ENCODE measurements at regions not wholly inside any gene's neighbourhood (a gene's known extent, or its start where the extent isn't known, plus 50 kb on each side); places are given as distances from the start of the nearest gene placed in this dataset.
"Not testable (repeated sequence)": the region's sequence is repeated elsewhere in the genome, so short reads cannot be mapped to it uniquely, and the experiment has no call there.

GRCh38 chr7:80018941-80019808, 115.5 kb upstream of the GNAI1 start:
- peak in 1 of 3 experiments; percentile 14 for DNase-seq (ENCODE audit: low read depth in 3 of 3)

DNA sequence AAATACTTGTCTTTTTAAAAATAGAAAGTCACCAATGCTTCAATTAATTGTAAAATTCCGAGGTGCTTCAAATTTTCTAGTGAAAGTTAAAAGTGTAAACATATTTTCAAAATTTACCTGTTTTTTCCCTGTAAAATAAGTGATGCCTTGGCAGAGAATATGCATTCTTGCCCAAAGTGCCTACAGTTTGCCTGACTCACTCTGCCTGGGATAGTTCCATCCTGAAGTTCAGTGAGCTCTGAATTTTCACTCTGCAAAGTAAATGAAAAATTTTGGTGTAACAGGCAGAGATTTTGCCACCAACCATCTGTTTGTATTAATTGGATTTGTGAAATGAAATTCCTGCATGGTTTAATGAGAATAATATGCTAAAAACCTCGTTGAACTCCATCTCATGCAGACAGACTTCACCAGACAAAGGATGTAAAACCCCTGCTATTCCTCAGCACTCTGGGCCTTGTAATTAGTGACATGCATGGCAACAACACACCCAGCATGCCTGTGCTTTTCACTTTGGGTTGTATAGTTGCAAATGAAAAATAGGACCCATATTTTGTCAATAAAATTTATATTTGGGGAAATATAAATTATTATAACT, 117.4 kb upstream of the GNAI1 start:
- DNase-seq (ENCODE audit: low read depth in 3 of 3) = no peak

- DNase-seq (ENCODE audit: low read depth in 3 of 3) = no peak
Measured at GRCh38 chr7:80014511-80014910, 120.1 kb upstream of the GNAI1 start.

DNA sequence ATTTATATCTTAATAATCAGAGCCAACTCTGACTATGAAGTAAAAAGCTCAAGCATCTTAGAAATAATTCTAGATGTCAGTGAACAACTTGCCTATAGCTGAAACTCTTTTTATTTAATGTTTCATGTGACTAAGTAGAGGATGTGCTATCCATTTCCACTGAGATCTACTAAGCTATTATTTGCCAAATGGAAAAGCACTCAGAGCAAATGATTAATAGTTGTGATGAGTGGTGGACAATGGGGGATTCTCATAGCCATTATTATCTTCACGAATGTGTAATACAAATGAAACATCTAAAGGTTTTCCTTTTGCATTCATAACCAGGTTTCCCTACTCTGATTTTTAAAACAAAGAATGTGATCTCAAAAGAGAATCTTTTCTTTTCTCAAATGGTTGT, 126.6 kb upstream of the GNAI1 start:
- DNase-seq (ENCODE audit: low read depth in 3 of 3) = no peak

DNA sequence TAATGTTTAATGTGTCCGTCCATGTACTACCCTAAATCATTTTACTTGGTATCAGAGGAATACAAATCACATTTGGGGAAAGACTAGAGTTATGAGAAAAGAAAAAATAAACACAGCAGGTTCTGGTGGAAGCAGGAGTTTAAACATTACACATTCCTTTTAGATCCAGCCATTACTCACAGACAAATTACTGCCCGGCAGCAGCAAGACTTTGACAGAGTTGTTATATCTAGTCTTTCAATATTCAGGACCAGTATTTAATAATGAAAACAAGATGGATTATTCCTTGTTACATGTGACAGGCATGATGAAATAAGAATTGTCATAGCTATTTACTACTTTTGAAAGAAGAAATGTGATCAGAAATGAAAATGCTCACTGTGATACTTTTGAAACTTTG, 131.8 kb upstream of the GNAI1 start:
- DNase-seq (ENCODE audit: low read depth in 3 of 3) = no peak

GRCh38 chr7:79998363-79998762, 136.3 kb upstream of the GNAI1 start:
- DNase-seq (ENCODE audit: low read depth in 3 of 3) = no peak

DNA sequence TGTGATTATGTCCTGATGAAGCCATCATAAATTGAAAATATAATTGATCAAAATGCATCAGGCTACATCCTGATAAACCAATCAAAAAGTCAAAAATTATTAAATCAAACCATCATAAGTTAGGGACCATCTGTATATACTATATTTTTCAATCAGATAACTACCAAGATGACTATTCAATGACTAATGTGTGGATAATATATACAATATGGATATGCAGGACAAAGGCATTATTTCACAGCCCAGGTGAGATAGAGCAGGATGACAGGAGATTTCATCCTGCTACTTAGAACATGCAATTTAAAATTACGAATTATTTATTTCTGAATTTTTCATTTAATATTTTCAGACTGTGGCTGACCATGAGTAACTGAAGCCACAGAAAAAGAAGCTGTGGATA, 137.3 kb upstream of the GNAI1 start:
- DNase-seq (ENCODE audit: low read depth in 3 of 3) = no peak

DNA sequence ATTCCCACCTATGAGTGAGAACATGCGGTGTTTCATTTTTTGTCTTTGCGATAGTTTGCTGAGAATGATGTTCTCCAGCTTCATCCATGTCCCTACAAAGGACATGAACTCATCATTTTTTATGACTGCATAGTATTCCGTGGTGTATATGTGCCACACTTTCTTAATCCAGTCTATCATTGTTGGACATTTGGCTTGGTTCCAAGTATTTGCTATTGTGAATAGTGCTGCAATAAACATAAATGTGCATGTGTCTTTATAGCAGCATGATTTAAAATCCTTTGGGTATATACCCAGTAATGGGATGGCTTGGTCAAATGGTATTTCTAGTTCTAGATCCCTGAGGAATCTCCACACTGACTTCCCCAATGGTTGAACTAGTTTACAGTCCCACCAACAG, 138.9 kb upstream of the GNAI1 start:
- not testable (repeated sequence) for DNase-seq (ENCODE audit: low read depth in 3 of 3)

DNA sequence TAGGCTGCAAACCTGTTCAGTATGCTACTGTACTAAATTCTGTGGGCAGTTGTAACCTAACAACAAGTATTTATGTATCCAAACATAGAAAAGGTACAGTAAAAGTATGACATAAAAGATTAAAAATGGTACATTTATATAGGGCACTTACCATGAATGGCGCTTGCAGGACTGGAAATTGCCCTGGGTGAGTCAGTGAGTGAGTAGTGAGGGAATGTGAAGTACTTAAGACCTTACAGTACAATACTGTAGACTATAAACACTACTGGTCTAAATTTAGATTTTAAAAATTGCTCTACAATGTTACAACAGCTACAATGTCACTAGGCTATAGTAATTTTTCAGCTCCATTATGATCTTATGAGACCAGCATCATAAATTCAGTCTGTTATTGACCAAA, 146.0 kb upstream of the GNAI1 start:
- DNase-seq (ENCODE audit: low read depth in 3 of 3) = no peak

- DNase-seq (ENCODE audit: low read depth in 3 of 3) = no peak
Measured at GRCh38 chr7:79984210-79984609, 150.4 kb upstream of the GNAI1 start.

GRCh38 chr7:79982141-79982770, 152.4 kb upstream of the GNAI1 start:
- no peak for DNase-seq (ENCODE audit: low read depth in 3 of 3)

DNA sequence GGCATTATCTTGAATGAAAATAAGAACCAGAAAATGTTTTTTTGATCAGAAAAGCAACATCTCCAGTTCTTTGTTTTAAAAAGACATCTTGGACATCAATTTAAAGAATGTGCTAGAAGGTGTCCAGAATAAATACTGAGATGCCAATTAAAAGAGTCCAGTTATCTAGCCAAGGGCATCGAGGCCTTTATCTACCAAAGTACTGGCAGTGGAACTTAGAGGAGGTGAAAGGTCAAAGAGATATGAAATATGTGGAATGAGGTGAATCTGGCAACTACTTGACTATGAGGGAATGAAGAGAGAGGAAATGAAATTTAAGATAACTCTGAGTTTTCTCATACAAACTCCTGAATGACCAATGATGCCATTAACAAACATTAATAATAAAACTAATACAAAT, 154.3 kb upstream of the GNAI1 start:
- DNase-seq (ENCODE audit: low read depth in 3 of 3) = no peak

DNA sequence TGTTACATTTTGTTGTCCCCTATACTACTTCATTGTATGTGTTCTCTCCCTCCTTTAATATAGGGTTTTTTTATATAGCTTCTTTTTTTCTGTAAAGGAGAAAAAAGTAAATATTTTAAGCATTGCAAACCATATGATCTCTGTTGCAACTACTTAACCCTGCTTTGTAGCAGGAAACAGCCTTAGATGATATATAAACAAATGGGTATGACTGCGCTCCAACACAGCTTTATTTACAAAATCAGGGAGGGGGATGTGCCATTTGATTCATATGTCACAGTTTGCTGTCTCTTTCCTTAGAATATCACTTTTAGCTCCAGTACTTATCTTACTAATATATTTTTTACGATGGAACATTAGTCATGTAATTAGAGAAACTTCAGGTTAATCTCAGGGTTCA, 155.2 kb upstream of the GNAI1 start:
- no peak for DNase-seq (ENCODE audit: low read depth in 3 of 3)

GRCh38 chr7:79977481-79977880, 157.2 kb upstream of the GNAI1 start:
- no peak for DNase-seq (ENCODE audit: low read depth in 3 of 3)

GRCh38 chr7:79976711-79977020, 158.0 kb upstream of the GNAI1 start:
- not testable (repeated sequence) for DNase-seq (ENCODE audit: low read depth in 3 of 3)

DNA sequence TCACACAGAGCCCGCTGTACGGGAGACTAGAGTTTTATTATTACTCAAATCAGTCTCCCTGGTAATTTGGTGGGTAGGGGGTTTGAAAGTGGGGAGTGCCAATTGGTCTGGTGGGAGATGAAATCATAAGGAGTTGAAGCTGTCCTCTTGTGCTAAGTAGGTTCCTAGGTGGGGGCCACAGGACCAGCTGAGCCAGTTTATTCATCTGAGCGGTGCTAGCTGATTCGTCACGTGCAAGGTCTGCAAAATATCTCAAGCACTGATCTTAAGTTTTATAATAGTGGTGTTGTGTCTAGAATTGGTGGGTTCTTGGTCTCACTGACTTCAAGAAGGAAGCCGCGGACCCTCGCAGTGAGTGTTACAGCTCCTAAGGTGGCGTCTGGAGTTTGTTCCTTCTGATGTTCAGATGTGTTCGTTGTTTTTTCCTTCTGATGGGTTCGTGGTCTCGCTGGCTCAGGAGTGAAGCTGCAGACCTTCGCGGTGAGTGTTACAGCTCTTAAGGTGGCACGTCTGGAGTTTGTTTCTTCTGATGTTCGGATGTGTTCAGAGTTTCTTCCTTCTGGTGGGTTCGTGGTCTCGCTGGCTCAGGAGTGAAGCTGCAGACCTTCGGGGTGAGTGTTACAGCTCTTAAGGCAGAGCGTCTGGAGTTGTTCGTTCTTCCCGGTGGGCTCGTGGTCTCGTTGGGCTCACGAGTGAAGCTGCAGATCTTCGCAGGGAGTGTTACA, 158.5 kb upstream of the GNAI1 start:
- not testable (repeated sequence) for DNase-seq (ENCODE audit: low read depth in 3 of 3)

GRCh38 chr7:79973455-79973854, 161.2 kb upstream of the GNAI1 start:
- DNase-seq (ENCODE audit: low read depth in 3 of 3) = no peak

DNA sequence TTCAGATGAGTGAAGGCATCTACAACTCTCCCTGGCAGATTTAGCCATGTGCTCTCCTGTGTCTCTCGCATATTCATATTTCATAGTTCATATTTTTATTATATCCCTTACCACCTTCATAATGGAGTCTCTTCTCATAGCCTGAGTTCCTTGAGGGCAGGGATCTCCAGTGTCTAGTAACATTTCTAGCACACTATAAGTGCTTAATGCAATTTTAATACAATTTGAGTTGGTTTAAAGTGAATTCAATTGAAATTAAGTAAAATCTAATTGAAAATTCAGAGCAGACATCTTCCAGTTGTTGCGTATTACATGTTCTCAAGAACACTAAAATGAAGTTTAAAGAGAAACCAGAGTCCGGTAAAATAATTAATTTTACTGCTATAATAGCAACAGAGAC, 163.6 kb upstream of the GNAI1 start:
- no peak for DNase-seq (ENCODE audit: low read depth in 3 of 3)

DNA sequence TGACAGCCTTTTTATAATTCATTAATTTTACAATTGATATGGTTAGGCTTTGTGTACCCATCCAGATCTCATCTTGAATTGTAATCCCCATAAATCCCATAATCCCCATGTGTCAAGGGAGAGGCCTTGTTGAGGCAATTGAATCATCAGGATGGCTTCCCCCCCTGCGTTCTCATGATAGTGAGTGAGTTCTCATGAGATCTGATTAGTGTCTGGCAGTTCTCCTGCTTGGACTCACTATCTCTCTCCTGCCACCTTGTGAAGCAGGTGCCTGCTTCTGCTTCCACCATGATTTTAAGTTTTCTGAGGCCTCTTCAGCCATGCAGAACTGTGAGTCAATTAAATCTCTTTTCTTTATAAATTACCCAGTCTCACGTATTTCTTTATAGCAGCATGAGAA, 165.7 kb upstream of the GNAI1 start:
- DNase-seq (ENCODE audit: low read depth in 3 of 3) = no peak

GRCh38 chr7:79968077-79968648, 166.5 kb upstream of the GNAI1 start:
- DNase-seq (ENCODE audit: low read depth in 3 of 3) = no peak

DNA sequence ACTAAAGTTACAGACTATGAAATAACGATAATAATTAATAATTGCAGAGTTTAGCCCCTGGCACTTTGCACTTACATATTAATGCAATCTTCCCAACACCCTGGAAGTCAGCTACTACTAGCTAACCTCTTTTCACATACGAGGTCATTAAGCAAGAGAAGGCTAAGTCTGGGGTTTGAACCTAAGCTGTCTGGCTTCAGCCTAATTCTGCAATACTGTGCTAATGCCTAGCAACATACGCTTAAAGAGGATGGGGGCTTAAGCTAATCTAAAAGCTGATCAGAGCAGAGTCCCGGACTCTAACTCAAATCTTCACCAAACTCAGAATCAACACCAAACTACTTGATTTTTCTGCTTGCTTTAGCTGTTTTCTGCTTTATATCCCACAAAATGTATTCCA, 168.7 kb upstream of the GNAI1 start:
- DNase-seq (ENCODE audit: low read depth in 3 of 3) = no peak

DNA sequence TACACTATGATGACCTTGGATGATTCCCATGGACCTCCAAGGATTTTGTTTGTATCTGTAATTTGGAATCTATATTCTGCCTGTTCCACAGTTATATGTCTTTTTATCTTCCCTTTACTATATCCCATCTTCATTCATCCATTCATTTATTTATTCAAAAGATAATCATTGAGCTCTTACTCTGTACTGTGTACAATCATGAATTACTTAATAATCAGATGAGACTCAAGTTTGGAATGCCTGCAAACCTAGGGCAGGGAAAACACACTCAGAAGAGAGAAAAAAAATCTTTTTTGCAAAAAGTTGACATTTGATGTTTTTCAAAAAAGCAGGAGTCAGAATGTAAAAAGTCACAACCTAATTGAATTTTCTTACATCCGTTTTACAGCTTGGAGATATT, 170.2 kb upstream of the GNAI1 start:
- DNase-seq (ENCODE audit: low read depth in 3 of 3) = no peak

All from stimulated activated CD4-positive, alpha-beta T cell treated with anti-CD3 and anti-CD28 coated beads, TNF-alpha, amount 100 ng/mL, for 24 hours (primary cell).